HG03558 (cell line): ENCODE measurements at regions not wholly inside any gene's neighbourhood (a gene's known extent, or its start where the extent isn't known, plus 50 kb on each side); places are given as distances from the start of the nearest gene placed in this dataset.

Source experiments
- ATAC-seq: cut with Tn5 transposase; IDR thresholded peaks from one replicate; pipeline ENCODE4 v1.9.1; 2021; ENCODE audit warnings: moderate number of reproducible peaks; ENCODE audit not compliant: unreplicated experiment; ENCODE audit errors: extremely low read depth

DNA sequence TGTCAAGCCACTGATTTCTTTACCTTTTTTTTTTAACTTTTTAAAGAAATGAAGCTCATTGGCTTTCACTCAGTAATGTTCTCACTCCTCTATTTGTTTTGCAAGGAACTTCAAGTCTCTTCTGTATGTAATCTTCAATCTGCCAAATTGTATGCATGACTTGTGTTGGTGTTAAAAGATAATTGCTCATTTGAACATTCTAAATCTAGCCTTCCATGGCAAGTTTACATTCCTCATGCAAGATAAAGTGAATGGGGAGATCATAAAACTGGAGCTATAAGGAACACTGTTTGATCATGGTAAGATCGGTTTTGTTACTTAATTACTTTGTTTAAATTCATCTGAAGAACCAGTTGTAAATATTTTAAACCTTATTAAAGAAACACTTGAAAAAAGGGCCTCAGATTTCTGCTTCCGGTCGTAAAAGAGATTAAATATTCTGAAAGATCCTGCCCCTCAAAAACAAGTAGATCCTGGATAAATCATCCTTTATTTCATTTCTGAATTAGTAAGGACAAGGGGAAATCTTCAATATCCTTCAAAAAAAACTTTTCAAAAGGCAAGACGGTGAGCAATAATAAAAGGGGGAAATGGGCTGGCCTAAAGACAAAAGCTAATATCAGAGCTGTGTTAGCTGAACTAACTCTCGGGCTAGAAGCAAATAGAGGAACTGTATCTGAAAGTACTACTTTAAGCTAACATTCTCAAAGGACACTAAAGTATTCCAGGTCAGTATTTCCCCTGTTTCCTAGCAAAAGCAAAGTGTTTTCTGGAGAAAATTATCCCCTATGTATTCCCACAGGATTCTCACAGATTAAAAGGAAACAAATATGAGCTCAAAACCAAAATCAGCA is 107.0 kb upstream of the ATP11B start:
- ATAC-seq: no peak

DNA sequence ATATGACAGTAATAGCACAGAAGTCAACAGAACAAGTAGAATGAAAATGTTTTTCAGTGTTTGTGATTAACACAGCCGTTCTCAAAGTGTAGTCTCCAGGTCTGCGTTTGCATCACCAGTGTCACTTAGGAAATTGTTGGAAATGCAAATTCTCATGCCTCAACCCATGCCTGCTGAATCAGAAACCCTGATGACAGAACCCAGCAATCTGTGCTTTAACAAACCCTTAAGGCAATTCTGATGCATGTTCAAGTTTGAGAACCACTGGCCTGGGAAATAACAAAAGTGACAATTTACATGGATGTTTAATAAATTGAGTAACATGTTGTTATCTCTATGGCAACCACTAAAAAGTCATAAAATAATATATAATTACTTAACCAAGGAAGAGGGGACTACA is 103.1 kb upstream of the ATP11B start:
- no peak for ATAC-seq

DNA sequence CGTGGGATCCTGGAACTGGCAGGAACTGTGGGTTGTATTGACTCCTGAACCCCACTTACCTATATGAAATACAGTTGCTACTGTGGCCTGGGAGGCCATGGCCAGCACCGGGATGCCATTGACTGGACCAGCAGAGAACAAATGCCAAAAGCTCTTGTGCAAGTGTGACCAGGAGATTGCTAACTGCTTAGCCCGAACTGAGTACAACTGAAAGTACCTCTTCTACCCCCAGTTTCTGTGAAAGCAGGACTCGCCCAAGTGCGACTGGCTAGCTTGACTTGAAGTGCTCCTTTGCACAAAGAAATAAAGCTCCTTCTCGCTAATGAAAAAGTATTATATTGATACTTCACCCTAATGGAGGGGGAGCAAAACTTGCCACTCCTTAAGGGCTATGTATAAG is 101.3 kb upstream of the ATP11B start:
- peak; percentile 53 for ATAC-seq

DNA sequence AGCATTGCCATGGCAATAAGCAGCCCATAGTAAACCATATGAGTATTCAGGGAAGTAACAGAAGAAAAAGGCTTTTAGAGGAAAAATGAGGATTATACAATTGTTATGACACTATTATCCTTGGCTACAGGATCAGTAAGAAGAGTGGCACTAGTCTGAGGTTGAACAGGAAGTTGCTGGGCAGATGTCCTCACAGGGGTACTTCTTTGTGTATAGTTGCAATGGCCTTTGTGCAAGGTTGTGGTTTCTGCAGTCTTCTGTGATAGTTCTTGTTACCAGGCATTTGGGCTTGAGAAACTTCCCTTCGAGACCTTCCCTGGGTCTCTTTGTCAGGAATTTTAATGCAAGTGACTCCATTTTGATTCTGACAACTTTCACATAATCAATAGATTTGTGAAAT is 100.6 kb upstream of the ATP11B start:
- ATAC-seq: no peak

DNA sequence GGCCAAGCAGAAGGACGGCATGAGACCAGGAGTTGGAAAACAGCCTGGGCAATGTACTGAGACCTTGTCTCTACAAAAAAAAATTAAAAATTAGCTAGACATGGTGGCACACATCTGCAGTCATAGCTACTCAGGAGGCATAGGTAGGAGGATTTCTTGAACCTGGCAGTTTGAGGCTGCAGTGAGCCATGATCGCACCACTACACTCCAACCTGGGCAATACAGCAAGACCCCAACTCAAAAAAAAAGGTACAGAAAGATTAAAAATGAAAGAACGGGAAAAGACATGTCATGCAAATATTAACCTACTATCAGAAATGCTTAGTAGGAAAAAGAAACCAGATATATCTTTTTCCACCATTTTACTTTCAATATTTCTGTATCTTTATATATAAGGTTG is 99.6 kb upstream of the ATP11B start:
- no peak for ATAC-seq

DNA sequence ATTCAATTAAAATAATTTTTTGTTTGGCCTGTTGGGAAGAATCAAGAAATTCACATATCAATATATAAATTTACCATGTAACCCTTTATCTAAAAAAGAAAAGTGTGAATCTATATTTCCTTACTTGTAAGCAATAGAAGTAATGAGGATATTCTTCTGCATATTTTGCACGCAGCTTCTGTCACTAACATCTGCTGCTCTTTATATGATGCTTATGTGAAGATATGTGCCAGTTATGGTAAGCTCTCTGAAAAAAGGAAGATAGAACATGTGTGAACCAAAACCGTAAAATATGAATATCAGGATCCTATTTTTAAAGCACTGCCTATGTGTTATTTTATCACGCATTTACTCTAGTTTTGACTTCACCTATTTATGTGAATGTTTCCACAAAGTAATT is 96.4 kb upstream of the ATP11B start:
- no peak for ATAC-seq

DNA sequence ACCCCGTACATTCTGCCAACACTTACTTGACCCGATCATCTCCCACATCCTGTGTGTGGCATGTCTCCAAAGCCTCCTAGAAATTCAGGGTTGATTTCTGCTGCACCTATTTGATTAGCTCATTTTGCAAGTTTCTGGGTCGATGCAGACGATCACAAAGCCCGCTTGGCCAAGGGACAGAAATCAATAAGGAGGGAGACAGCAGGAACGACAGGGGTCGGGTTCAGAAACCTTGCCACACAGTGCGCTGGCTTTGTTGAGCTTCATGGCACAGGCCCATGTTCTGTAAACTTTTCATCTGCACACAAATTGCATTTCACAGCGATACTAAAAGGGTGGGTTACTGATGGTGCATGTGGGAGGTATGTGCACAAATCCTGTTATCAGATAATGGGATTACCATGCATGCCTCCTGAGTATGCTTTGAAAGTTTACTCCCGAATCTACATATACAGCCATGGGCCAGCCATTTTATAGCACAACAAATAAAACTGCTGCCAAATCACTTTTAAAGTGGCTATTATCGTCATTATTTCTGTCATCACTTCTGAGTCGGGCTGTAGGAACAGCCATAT is 95.9 kb upstream of the ATP11B start:
- no peak for ATAC-seq

DNA sequence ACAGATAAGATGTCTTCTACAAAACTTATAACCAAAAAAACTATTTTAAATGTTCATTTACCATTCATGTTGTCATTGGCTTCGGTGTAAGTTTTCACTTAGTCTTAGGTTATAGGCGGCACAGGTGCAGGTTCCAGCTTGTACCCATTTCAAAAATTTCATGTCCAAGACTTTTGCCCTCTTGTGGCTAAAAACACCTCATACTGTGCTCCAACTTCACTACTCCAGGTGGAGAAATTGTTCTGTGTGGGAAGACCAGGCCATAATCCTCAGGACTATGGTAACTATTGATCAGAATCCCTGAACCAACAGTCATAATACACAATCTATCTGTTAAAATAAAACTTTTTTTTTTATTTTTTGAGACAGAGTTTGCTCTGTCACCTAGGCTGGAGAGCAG is 95.2 kb upstream of the ATP11B start:
- no peak for ATAC-seq

DNA sequence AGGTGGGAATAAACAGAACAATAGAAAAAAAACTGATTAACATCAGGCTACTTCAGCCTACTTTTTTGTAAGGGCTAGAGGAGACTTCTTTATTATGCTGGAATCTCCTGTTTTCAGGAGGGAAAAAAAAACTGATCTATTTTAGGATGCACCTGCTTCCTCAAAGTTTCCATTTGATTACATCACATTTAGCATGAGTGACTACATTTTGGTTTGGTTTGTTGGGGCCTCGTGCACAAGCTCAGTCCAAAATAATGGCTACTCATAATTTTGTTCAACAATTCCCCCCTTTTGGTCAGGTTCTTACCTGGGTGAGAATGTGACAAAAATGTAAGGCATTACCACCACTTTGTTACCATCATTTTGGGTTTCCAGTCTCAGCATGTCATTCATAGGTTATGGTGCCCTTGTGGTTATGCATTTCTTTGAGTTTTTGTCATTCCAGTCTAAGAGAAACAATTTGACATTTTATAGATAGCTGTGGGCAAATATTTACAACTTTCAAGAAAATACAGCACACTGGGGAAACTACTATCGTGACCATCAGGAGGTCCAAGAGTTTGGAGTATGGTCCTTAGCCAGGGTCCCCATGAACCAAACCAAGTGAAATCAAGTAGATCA is 93.6 kb upstream of the ATP11B start:
- ATAC-seq: no peak

DNA sequence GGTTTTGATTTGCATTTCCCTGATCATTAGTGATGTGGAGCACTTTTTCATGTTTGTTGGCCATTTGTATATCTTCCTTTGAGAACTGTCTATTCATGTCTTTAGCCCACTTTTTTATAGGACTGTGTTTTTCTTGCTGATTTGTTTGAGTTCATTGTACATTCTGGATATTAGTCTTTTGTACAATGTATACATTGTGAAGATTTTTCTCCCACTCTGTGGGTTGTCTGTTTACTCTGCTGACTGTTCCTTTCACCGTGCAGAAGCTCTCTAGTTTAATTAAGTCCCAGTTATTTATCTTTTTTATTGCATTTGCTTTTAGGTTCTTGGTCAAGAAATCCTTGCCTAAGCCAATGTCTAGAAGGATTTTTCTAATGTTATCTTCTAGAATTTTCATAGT is 91.1 kb upstream of the ATP11B start:
- ATAC-seq: no peak

DNA sequence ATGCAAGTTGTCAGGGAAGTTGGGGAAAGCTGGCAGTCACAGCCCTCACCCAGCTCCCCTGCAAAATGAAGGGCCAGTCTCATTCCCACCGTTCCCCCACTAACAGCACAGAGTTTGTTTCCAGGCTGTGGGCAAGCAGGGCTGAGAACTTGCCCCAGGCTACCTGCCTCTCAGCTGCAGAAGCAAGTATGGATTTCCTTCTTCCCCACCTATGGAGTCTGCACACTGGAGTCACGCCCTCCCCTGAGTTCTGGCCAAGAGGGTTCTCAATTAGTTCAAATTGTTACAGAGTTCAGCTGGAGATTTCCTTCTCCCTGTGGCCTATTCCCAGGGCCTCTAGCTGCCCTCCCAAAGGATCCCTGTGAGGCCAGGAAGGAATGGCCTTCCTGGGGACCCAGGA is 90.1 kb upstream of the ATP11B start:
- no peak for ATAC-seq

DNA sequence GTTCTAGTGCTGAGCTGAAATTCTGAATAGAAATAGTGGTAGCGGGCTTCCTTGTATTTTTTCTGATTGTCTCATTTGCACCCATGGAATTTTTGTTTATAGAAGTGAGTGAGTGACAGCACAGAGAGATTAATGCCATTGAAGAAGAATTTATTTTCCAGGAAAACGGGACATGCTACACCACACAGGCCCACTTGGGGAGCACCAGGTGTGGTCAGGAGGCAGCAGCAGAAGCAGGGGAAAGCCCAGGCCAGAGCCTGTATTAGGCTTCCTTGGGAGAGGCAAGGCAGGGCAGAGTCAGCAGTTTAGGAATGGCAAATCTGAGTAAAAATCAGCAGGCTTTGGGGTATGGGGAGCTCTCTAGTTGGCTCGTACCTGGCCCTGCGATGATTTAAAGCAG is 88.4 kb upstream of the ATP11B start:
- ATAC-seq: no peak

DNA sequence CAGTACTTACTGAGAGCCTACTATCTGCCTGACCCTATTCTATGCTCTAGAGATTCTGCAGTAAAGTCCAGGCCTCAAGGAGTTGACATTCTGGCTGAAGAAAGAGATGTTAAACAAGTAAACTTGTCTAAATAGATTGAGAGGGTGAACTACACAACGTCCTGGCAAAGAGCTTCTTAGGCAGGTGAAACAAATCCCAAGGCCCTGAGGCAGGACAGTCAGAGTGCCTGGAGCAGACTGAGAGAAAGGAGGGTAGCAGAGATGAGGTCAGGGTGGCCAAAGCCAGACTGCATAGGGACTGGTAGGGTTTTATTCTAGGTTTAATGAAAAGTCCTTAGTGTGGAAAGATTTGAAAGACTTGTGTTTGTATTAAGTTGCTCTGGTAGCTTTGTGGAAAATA is 84.5 kb upstream of the ATP11B start:
- no peak for ATAC-seq

DNA sequence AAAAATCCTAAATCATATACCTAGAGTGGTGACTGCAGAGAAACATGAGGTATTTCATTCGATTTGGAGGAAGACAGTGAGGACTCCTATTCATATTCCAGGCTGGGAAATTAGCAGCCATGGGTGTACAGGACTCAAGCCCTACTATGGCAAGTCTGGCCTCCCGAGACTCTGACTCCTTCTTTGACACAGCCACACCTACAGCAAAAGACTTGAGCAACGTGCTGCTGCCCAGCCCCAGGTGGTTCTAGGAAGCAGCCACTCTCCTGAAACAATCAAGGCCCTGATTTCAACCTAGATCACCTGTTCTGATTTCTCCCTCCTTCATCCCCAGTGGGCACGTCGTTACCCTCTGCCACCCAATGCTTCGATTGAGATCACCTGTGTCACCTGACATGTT is 84.0 kb upstream of the ATP11B start:
- no peak for ATAC-seq

DNA sequence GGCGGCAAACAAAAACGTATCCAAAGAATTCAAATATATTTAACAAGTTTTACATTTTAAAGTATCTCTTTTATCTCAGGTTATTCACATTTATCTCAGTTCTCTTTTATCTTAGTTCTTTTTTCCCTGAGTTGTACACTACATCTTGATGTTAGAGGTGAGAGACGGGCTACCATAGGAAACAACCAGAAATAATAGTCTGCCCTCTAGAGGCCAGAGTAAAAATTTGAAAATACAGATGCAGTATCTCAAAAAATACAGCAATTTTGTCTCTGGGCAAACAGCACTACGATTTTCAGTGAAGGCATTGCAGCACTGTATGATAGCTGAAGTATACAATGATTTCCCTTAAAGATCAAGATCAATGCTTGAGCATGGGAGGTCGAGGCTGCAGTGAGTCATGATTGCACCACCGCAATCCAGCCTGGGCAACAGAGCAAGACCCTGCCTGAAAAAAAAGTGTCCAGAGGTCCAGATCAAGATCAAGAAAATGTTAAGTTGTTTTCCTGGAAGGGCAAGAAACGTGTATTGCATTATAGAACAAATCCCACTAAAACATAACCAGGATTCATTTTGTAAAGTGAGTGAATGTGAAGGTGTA is 82.6 kb upstream of the ATP11B start:
- no peak for ATAC-seq

DNA sequence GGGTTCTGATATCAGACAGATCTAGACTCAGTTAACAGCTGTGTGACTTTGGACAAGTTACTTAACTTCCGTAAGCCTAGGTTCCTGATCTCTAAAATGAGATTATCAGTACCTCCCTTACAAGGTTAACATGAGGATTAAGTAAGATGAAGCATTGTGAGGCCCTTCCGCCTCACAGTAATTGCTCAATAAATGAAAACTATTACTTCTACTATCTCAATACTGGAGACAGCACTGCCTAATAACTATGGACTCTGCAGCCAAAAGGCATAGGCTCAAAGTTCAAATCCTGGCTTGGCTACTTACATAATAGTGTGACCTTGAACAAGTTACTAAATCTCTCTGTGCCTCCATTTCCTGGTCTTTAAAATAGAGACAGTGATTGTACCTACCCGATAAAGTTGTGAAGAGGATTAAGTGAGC is 82.0 kb upstream of the ATP11B start:
- ATAC-seq: no peak

DNA sequence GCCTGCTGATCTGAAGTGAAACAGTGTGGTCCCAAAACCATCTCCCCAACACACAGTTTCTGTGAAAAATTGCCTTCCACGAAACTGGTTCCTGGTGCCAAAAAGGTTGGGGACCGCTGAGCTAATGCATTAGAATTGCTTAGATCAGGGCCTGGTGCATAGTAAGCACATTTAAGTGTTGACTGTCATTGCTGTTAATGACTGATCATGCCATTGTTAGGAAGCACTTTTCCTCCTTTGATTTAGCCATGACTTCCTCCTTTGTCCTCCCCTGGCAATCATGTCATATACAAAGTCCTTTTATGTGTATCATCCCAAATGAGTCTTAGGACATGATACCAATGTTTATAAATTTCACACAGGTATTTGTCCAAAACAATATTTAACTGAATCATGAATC is 81.5 kb upstream of the ATP11B start:
- no peak for ATAC-seq

DNA sequence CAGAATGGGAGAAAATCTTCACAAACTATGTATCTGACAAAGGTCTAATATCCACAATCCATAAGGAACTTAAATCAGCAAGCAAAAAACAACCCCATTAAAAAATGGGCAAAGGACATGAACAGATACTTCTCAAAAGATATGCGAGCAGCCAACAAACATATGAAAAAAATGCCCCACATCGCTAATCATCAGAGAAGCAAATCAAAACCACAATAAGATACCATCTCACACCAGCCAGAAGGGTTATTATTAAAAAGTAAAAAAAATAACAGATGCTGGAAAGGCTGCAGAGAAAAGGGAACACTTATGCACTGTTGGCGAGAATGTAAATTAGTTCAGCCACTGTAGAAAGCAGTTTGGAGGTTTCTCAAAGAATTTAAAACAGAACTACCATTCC is 80.2 kb upstream of the ATP11B start:
- no peak for ATAC-seq

DNA sequence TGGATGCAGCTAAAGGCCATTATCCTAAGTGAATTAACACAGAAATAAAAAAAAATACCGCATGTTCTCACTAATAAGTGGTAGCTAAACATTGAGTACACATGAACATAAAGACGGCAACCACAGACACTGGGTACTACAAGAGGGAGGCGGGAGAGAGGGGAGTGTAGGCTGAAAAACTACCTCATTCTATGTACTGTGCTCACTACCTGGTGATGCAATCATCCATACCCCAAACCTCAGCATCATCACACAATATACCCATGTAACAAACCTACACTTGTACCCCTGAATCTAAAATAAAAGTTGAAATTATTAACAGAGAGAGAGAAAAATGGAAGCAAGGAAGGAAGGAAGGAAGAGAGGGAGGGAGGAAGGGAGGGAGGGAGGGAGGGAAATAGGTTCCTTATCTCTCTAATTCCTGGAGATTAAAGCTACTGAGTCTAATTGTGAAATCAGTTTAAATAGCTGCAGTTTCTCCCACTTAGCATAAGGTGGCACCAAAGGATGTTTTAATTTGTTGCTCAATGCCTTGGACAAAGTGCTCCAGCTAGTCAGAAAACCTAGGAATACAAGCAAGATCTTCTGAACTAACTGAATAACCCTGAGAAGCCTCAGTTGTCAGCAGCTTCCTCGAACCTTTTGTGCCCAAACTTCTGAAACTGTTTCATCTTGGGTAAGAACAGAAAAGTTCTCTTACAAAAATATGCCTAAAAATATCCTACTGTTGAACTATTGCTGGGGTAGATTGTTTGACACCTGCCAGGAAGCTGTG is 79.4 kb upstream of the ATP11B start:
- no peak for ATAC-seq

DNA sequence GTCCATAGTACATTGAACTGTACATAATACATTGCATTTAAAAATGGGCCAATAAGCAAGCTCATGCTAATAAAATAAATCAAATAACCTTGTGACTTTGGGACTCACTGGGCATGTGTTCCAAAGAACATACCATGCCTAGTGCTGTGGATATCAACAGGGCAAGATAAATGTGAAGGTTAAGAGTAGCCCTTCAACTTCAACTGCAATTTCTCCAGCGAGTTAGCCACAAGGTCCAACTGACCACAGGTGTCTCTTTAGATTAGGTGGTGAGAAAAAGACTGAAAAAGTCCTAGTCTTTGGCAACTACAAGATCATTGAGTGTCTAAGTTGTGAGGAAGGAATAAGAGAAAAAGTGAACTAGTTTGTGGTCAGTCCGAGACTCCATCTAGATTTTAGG is 78.3 kb upstream of the ATP11B start:
- ATAC-seq: no peak
